ENCODE measurements at regions not wholly inside any gene's neighbourhood (a gene's known extent, or its start where the extent isn't known, plus 50 kb on each side); places are given as distances from the start of the nearest gene placed in this dataset.

GRCh38 chr6:14919038-14919670 lies 326.7 kb upstream of the JARID2 start:
- TF ChIP-seq ESRRA (CRISPR knock-in tag; IDR thresholded peaks at IDR 0.05; ENCODE audit: borderline replicate concordance) (no peak), CTCF (IDR thresholded peaks at IDR 0.05) (no peak), ARID4B (CRISPR knock-in tag; IDR thresholded peaks at IDR 0.05; ENCODE audit: borderline replicate concordance) (no peak), ZNF317 (CRISPR knock-in tag; IDR thresholded peaks at IDR 0.05; ENCODE audit: borderline replicate concordance, low read depth) (no peak), TCF7 (CRISPR knock-in tag; IDR thresholded peaks at IDR 0.05; ENCODE audit: low read depth) (no peak), ZSCAN18 (CRISPR knock-in tag; IDR thresholded peaks at IDR 0.05) (no peak), NFYB (CRISPR knock-in tag; conservative IDR thresholded peaks at IDR 0.05; ENCODE audit: low read depth) (no peak), ATF3 (CRISPR knock-in tag; conservative IDR thresholded peaks at IDR 0.05) (no peak), GABPB1 (CRISPR knock-in tag; IDR thresholded peaks at IDR 0.05) (no peak), SMAD3 (CRISPR knock-in tag; IDR thresholded peaks at IDR 0.05; ENCODE audit: borderline replicate concordance) (no peak), TP53 (CRISPR knock-in tag; IDR thresholded peaks at IDR 0.05) (no peak), RELA (CRISPR knock-in tag; IDR thresholded peaks at IDR 0.05; ENCODE audit: borderline replicate concordance) (no peak), CREM (CRISPR knock-in tag; IDR thresholded peaks at IDR 0.05) (no peak), FOXP1 (CRISPR knock-in tag; IDR thresholded peaks at IDR 0.05; ENCODE audit: borderline replicate concordance) (no peak)
